ENCODE measurements at regions not wholly inside any gene's neighbourhood (a gene's known extent, or its start where the extent isn't known, plus 50 kb on each side); places are given as distances from the start of the nearest gene placed in this dataset.

- DNase-seq = no peak
Observed at GRCh38 chr14:22333422-22334274, 255.4 kb downstream of the DAD1 start.

- DNase-seq = no peak
Observed at GRCh38 chr14:22332686-22333421, 256.2 kb downstream of the DAD1 start.

- DNase-seq = no peak
Observed at GRCh38 chr14:22329371-22329770, 259.7 kb downstream of the DAD1 start.

- no peak for DNase-seq
Observed at GRCh38 chr14:22325676-22326400, 263.2 kb downstream of the DAD1 start.

- DNase-seq = no peak
Observed at GRCh38 chr14:22320362-22320750, 268.7 kb downstream of the DAD1 start.

GRCh38 chr14:22319526-22320361, 269.3 kb downstream of the DAD1 start:
- DNase-seq = peak; percentile 25

- DNase-seq = no peak
Observed at GRCh38 chr14:22318951-22319350, 270.1 kb downstream of the DAD1 start.

- no peak for DNase-seq
Observed at GRCh38 chr14:22316473-22316872, 272.6 kb downstream of the DAD1 start.

GRCh38 chr14:22315336-22315735, 273.7 kb downstream of the DAD1 start:
- DNase-seq = no peak

GRCh38 chr14:22314183-22314820, 274.7 kb downstream of the DAD1 start:
- no peak for DNase-seq

- DNase-seq = peak; percentile 4
Observed at GRCh38 chr14:22313172-22313801, 275.7 kb downstream of the DAD1 start.

- DNase-seq = no peak
Observed at GRCh38 chr14:22311636-22312035, 277.4 kb downstream of the DAD1 start.

GRCh38 chr14:22305607-22306006, 283.4 kb downstream of the DAD1 start:
- DNase-seq = no peak

- no peak for DNase-seq
Observed at GRCh38 chr14:22304326-22304725, 284.7 kb downstream of the DAD1 start.

- DNase-seq = no peak
Observed at GRCh38 chr14:22303589-22304195, 285.3 kb downstream of the DAD1 start.

- peak; percentile 48 for DNase-seq
Observed at GRCh38 chr14:22300646-22301045, 288.4 kb downstream of the DAD1 start.

GRCh38 chr14:22297376-22297775, 291.6 kb downstream of the DAD1 start:
- no peak for DNase-seq

- peak; percentile 81 for DNase-seq
Observed at GRCh38 chr14:22296722-22297121, 292.3 kb downstream of the DAD1 start.

GRCh38 chr14:22296088-22296487, 292.9 kb downstream of the DAD1 start:
- no peak for DNase-seq

- DNase-seq = peak; percentile 59
Observed at GRCh38 chr14:22291406-22291805, 297.6 kb downstream of the DAD1 start.

- DNase-seq = peak; percentile 50
Observed at GRCh38 chr14:22289570-22289969, 299.5 kb downstream of the DAD1 start.

All from NCI-H226 (cell line).